ENCODE measurements at regions not wholly inside any gene's neighbourhood (a gene's known extent, or its start where the extent isn't known, plus 50 kb on each side); places are given as distances from the start of the nearest gene placed in this dataset.
"Not testable (repeated sequence)": the region's sequence is repeated elsewhere in the genome, so short reads cannot be mapped to it uniquely, and the experiment has no call there.

DNA sequence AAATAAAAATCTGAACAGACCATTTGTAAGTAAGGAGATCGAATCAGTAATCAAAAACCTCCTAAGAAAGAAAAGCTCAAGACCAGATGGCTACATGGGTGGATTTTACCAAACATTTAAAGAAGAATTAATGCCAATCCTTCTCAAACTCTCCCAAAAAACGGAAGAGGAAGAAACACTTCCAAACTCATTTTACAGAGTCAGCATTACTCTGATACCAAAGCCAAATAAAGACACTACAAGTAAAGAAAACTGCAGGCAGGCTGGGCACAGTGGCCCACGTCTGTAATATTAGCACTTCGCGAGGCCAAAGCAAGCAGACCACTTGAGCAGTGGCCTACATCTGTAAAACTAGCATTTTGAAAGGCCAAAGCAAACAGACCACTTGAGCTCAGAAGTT, 159.8 kb downstream of the DPY19L2 start:
- Histone ChIP-seq H3K4me3 (ENCODE audit: low read depth in 1 of 5, low read length in 5 of 5) (no peak overlapping the region), H3K4me1 (ENCODE audit: control insufficient read depth in 5 of 5, insufficient read depth in 5 of 5, low read length in 5 of 5) (no peaks in the 10 kb centered on the region), H3K9ac (ENCODE audit: low read length in 5 of 5) (no peak overlapping the region), H3K9me3 (ENCODE audit: control insufficient read depth in 5 of 5, low read length in 5 of 5) (peaks cover 0 to 24% (median 7%) of the 10 kb centered on the region in 5 donors), H3K36me3 (ENCODE audit: control insufficient read depth in 5 of 5, insufficient read depth in 5 of 5, low read length in 5 of 5) (no peaks in the 10 kb centered on the region), H3K27ac (ENCODE audit: low read depth, low read length) (no peak overlapping the region), H3K27me3 (ENCODE audit: control insufficient read depth in 5 of 5, insufficient read depth in 4 of 5, low read length in 5 of 5) (no peaks in the 10 kb centered on the region)

GRCh38 chr12:63499567-63499966, 168.7 kb downstream of the DPY19L2 start:
- no peaks in the 10 kb centered on the region for H3K4me1 ChIP-seq (ENCODE audit: control insufficient read depth in 5 of 5, insufficient read depth in 5 of 5, low read length in 5 of 5)
- no peak overlapping the region for H3K4me3 ChIP-seq (ENCODE audit: low read depth in 1 of 5, low read length in 5 of 5)
- H3K27me3 ChIP-seq (ENCODE audit: control insufficient read depth in 5 of 5, insufficient read depth in 4 of 5, low read length in 5 of 5): no peaks in the 10 kb centered on the region
- H3K9ac ChIP-seq (ENCODE audit: low read length in 5 of 5): no peak overlapping the region
- H3K36me3 ChIP-seq (ENCODE audit: control insufficient read depth in 5 of 5, insufficient read depth in 5 of 5, low read length in 5 of 5): no peaks in the 10 kb centered on the region
- H3K27ac ChIP-seq (ENCODE audit: low read depth, low read length): no peak overlapping the region
- peaks cover 0 to 4% (median 0%) of the 10 kb centered on the region in 5 donors for H3K9me3 ChIP-seq (ENCODE audit: control insufficient read depth in 5 of 5, low read length in 5 of 5)

GRCh38 chr12:63498239-63498638, 170.1 kb downstream of the DPY19L2 start:
- Histone ChIP-seq H3K27me3 (ENCODE audit: control insufficient read depth in 5 of 5, insufficient read depth in 4 of 5, low read length in 5 of 5) (no peaks in the 10 kb centered on the region), H3K36me3 (ENCODE audit: control insufficient read depth in 5 of 5, insufficient read depth in 5 of 5, low read length in 5 of 5) (no peaks in the 10 kb centered on the region), H3K4me3 (ENCODE audit: low read depth in 1 of 5, low read length in 5 of 5) (no peak overlapping the region), H3K27ac (ENCODE audit: low read depth, low read length) (no peak overlapping the region), H3K9me3 (ENCODE audit: control insufficient read depth in 5 of 5, low read length in 5 of 5) (peaks cover 0 to 4% (median 0%) of the 10 kb centered on the region in 5 donors), H3K9ac (ENCODE audit: low read length in 5 of 5) (no peak overlapping the region), H3K4me1 (ENCODE audit: control insufficient read depth in 5 of 5, insufficient read depth in 5 of 5, low read length in 5 of 5) (no peaks in the 10 kb centered on the region)

GRCh38 chr12:63496654-63497053, 171.6 kb downstream of the DPY19L2 start:
- Histone ChIP-seq H3K27ac (ENCODE audit: low read depth, low read length) (no peak overlapping the region), H3K36me3 (ENCODE audit: control insufficient read depth in 5 of 5, insufficient read depth in 5 of 5, low read length in 5 of 5) (no peaks in the 10 kb centered on the region), H3K4me3 (ENCODE audit: low read depth in 1 of 5, low read length in 5 of 5) (no peak overlapping the region), H3K4me1 (ENCODE audit: control insufficient read depth in 5 of 5, insufficient read depth in 5 of 5, low read length in 5 of 5) (no peaks in the 10 kb centered on the region), H3K9me3 (ENCODE audit: control insufficient read depth in 5 of 5, low read length in 5 of 5) (peaks cover 0 to 4% (median 0%) of the 10 kb centered on the region in 5 donors), H3K27me3 (ENCODE audit: control insufficient read depth in 5 of 5, insufficient read depth in 4 of 5, low read length in 5 of 5) (no peaks in the 10 kb centered on the region), H3K9ac (ENCODE audit: low read length in 5 of 5) (no peak overlapping the region)

DNA sequence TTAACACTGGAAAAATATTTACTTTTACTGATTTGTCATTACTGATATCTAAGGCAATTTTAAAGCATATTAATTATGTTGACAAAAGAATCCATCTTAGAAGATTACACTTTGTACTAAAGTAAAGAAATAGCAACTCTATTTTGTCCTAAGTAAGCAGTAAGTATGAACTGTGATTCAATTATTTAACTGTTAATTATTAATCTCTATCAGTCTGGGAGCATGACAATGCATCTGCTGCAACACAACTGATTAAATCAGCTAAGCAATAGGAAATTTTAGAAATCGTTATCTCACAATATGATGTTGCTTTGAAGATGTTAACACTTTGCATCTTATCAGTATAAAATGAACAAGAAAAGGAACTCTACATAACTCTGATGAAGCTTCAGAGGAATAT, 172.3 kb downstream of the DPY19L2 start:
- Histone ChIP-seq H3K4me1 (ENCODE audit: control insufficient read depth in 5 of 5, insufficient read depth in 5 of 5, low read length in 5 of 5) (no peaks in the 10 kb centered on the region), H3K4me3 (ENCODE audit: low read depth in 1 of 5, low read length in 5 of 5) (no peak overlapping the region), H3K36me3 (ENCODE audit: control insufficient read depth in 5 of 5, insufficient read depth in 5 of 5, low read length in 5 of 5) (no peaks in the 10 kb centered on the region), H3K27me3 (ENCODE audit: control insufficient read depth in 5 of 5, insufficient read depth in 4 of 5, low read length in 5 of 5) (no peaks in the 10 kb centered on the region), H3K9ac (ENCODE audit: low read length in 5 of 5) (no peak overlapping the region), H3K9me3 (ENCODE audit: control insufficient read depth in 5 of 5, low read length in 5 of 5) (peaks cover 0 to 4% (median 0%) of the 10 kb centered on the region in 5 donors), H3K27ac (ENCODE audit: low read depth, low read length) (no peak overlapping the region)

DNA sequence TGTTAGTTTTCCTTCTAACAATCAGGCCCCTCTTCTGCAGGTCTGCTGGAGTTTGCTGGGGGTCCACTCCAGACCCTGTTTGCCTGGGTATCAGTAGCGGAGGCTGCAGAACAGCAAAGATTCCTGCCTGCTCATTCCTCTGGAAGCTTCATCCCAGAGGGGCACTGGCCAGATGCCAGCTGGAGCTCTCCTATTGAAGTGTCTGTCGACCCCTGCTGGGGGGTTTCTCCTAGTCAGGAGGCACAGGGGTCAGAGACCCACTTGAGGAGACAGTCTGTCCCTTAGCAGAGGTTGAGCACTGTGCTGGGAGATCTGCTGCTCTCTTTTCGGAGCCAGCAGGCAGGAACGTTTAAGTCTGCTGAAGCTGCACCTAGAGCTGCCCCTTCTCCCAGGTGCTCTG, 174.9 kb downstream of the DPY19L2 start:
- H3K9ac ChIP-seq (ENCODE audit: low read length in 5 of 5); H3K27me3 ChIP-seq (ENCODE audit: control insufficient read depth in 5 of 5, insufficient read depth in 4 of 5, low read length in 5 of 5); H3K27ac ChIP-seq (ENCODE audit: low read depth, low read length); H3K4me1 ChIP-seq (ENCODE audit: control insufficient read depth in 5 of 5, insufficient read depth in 5 of 5, low read length in 5 of 5); H3K4me3 ChIP-seq (ENCODE audit: low read depth in 1 of 5, low read length in 5 of 5); H3K36me3 ChIP-seq (ENCODE audit: control insufficient read depth in 5 of 5, insufficient read depth in 5 of 5, low read length in 5 of 5); H3K9me3 ChIP-seq (ENCODE audit: control insufficient read depth in 5 of 5, low read length in 5 of 5): not testable (repeated sequence)

DNA sequence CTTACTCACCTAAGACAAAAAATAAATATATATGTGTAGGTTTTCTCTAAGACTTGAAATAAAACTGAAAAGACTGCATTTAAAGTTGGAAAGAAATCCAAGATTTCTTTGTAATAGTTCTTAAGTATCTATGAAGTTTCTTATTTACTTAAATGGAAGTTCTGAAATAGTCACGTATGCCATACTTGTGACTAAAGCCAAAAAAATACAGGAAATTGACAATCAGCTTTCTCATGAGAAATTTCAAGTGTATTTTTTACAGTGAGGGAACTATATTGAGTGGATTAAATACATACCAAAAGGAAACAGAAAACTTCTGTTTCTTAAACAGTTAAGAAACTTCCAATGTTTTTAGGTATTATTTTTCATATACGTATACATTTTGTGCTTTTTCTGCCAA, 188.1 kb downstream of the DPY19L2 start:
- H3K27me3 ChIP-seq (ENCODE audit: control insufficient read depth in 5 of 5, insufficient read depth in 4 of 5, low read length in 5 of 5): no peaks in the 10 kb centered on the region
- H3K27ac ChIP-seq (ENCODE audit: low read depth, low read length): no peak overlapping the region
- H3K36me3 ChIP-seq (ENCODE audit: control insufficient read depth in 5 of 5, insufficient read depth in 5 of 5, low read length in 5 of 5): no peaks in the 10 kb centered on the region
- no peak overlapping the region for H3K9ac ChIP-seq (ENCODE audit: low read length in 5 of 5)
- H3K4me1 ChIP-seq (ENCODE audit: control insufficient read depth in 5 of 5, insufficient read depth in 5 of 5, low read length in 5 of 5): peaks cover 0 to 10% (median 7%) of the 10 kb centered on the region in 5 donors
- H3K9me3 ChIP-seq (ENCODE audit: control insufficient read depth in 5 of 5, low read length in 5 of 5): no peaks in the 10 kb centered on the region
- H3K4me3 ChIP-seq (ENCODE audit: low read depth in 1 of 5, low read length in 5 of 5): no peak overlapping the region

DNA sequence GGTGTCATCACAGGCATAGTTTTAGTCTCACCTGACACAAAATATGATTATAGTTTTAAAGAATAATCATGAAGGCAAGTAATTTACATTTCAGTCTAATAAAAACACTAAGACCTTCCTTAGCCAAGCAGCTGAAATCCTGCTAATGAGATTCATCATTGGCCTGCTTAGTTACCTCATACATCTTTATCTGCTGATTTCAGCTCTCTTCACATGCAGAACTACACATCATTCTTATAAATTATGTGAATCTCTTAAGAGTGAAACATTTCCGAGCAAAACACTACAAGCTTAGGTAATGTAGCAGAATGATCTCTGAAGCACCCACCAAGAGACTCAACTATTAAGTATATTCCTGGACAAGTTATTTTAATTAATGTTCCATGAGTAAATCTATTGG, 198.1 kb downstream of the DPY19L2 start:
- Histone ChIP-seq H3K9me3 (ENCODE audit: control insufficient read depth in 5 of 5, low read length in 5 of 5) (peaks cover 0 to 2% (median 0%) of the 10 kb centered on the region in 5 donors), H3K27ac (ENCODE audit: low read depth, low read length) (no peak overlapping the region), H3K9ac (ENCODE audit: low read length in 5 of 5) (no peak overlapping the region), H3K4me3 (ENCODE audit: low read depth in 1 of 5, low read length in 5 of 5) (no peak overlapping the region), H3K27me3 (ENCODE audit: control insufficient read depth in 5 of 5, insufficient read depth in 4 of 5, low read length in 5 of 5) (no peaks in the 10 kb centered on the region), H3K36me3 (ENCODE audit: control insufficient read depth in 5 of 5, insufficient read depth in 5 of 5, low read length in 5 of 5) (no peaks in the 10 kb centered on the region), H3K4me1 (ENCODE audit: control insufficient read depth in 5 of 5, insufficient read depth in 5 of 5, low read length in 5 of 5) (no peaks in the 10 kb centered on the region)

- Histone ChIP-seq H3K9ac (ENCODE audit: low read length in 5 of 5) (no peak overlapping the region), H3K27ac (ENCODE audit: low read depth, low read length) (no peak overlapping the region), H3K36me3 (ENCODE audit: control insufficient read depth in 5 of 5, insufficient read depth in 5 of 5, low read length in 5 of 5) (no peaks in the 10 kb centered on the region), H3K4me3 (ENCODE audit: low read depth in 1 of 5, low read length in 5 of 5) (no peak overlapping the region), H3K27me3 (ENCODE audit: control insufficient read depth in 5 of 5, insufficient read depth in 4 of 5, low read length in 5 of 5) (no peaks in the 10 kb centered on the region), H3K4me1 (ENCODE audit: control insufficient read depth in 5 of 5, insufficient read depth in 5 of 5, low read length in 5 of 5) (no peaks in the 10 kb centered on the region), H3K9me3 (ENCODE audit: control insufficient read depth in 5 of 5, low read length in 5 of 5) (peaks cover 0 to 2% (median 0%) of the 10 kb centered on the region in 5 donors)
These were observed 200.3 kb downstream of the DPY19L2 start for GRCh38 chr12:63467951-63468350.

DNA sequence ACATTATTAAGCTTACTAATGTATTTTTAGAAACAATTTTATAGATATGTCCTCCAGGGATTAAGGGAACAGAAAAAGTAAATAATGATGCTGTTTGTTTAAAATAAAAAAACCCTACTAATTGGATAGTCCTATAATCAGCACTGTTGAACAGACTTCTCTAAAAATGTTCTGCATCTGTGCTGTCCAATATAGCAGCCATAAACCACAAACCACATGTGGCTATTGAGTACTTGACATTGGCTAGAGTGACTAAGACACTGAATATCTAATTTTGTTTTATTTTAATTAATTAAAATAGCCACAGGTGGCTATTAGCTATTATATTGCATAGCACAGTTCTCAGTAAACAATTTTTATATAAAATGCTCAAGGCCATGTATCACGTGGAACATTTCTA, 210.4 kb downstream of the DPY19L2 start:
- Histone ChIP-seq H3K36me3 (ENCODE audit: control insufficient read depth in 5 of 5, insufficient read depth in 5 of 5, low read length in 5 of 5) (no peaks in the 10 kb centered on the region), H3K27me3 (ENCODE audit: control insufficient read depth in 5 of 5, insufficient read depth in 4 of 5, low read length in 5 of 5) (no peaks in the 10 kb centered on the region), H3K27ac (ENCODE audit: low read depth, low read length) (no peak overlapping the region), H3K9ac (ENCODE audit: low read length in 5 of 5) (no peak overlapping the region), H3K9me3 (ENCODE audit: control insufficient read depth in 5 of 5, low read length in 5 of 5) (no peaks in the 10 kb centered on the region), H3K4me1 (ENCODE audit: control insufficient read depth in 5 of 5, insufficient read depth in 5 of 5, low read length in 5 of 5) (no peaks in the 10 kb centered on the region), H3K4me3 (ENCODE audit: low read depth in 1 of 5, low read length in 5 of 5) (no peak overlapping the region)

- Histone ChIP-seq H3K27me3 (ENCODE audit: control insufficient read depth in 5 of 5, insufficient read depth in 4 of 5, low read length in 5 of 5) (no peaks in the 10 kb centered on the region), H3K9me3 (ENCODE audit: control insufficient read depth in 5 of 5, low read length in 5 of 5) (no peaks in the 10 kb centered on the region), H3K36me3 (ENCODE audit: control insufficient read depth in 5 of 5, insufficient read depth in 5 of 5, low read length in 5 of 5) (no peaks in the 10 kb centered on the region), H3K27ac (ENCODE audit: low read depth, low read length) (no peak overlapping the region), H3K4me3 (ENCODE audit: low read depth in 1 of 5, low read length in 5 of 5) (no peak overlapping the region), H3K4me1 (ENCODE audit: control insufficient read depth in 5 of 5, insufficient read depth in 5 of 5, low read length in 5 of 5) (no peaks in the 10 kb centered on the region), H3K9ac (ENCODE audit: low read length in 5 of 5) (no peak overlapping the region)
These were observed 210.9 kb downstream of the DPY19L2 start for GRCh38 chr12:63457428-63457827.

All from subcutaneous abdominal adipose tissue (tissue), 5 donors.